ENCODE measurements at regions not wholly inside any gene's neighbourhood (a gene's known extent, or its start where the extent isn't known, plus 50 kb on each side); places are given as distances from the start of the nearest gene placed in this dataset.

DNA sequence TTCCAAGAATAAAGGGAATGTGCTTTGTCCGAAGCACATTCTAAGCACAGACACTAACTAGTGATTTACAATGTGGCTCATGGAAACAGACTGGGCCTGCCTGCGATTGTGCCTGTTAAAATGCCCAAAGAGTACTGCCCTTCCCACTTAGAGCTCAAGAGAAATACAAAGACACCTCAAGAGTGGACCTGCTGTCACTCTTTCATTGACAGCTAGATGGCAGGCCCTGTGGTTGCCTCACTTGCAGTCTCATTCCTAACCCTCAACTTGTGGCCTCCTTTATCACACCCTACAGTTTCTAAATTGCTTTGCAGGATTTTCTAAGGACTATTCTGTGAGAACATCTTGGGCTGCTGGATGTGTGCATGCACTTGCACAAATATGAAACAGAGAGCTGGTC, 331.0 kb upstream of the EMCN start:
- Histone ChIP-seq H3K4me1 (ENCODE audit: control insufficient read depth, insufficient read depth, low read length) (peaks cover 11% of the 10 kb centered on the region), H3K27me3 (ENCODE audit: control insufficient read depth, insufficient read depth, low read length) (no peaks in the 10 kb centered on the region), H3K9ac (ENCODE audit: low read length) (no peak overlapping the region), H3K36me3 (ENCODE audit: control insufficient read depth, insufficient read depth, low read length) (no peaks in the 10 kb centered on the region), H3K27ac (ENCODE audit: low read depth, low read length) (no peak overlapping the region), H3K4me3 (ENCODE audit: low read depth, low read length) (no peak overlapping the region), H3K9me3 (ENCODE audit: control insufficient read depth, insufficient read depth, low read depth, low read length) (no peaks in the 10 kb centered on the region)

DNA sequence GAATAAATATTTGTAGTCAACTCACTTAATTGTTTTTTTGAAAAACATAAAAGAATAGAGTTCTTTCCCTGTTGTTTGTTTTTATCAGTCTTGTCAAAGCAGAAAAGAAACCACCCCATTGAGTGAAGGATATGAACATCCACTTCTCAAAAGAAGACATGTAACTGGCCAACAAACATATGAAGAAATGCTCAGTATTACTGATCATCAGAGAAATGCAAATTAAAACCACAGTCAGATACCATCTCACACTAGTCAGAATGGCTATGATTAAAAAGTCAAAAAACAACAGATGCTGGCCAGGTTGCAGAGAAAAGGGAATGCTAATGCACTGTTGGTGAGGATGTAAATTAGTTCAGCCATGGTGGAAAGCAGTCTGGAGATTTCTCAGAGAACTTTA, 326.1 kb upstream of the EMCN start:
- Histone ChIP-seq H3K36me3 (ENCODE audit: control insufficient read depth, insufficient read depth, low read length) (no peaks in the 10 kb centered on the region), H3K27me3 (ENCODE audit: control insufficient read depth, insufficient read depth, low read length) (no peaks in the 10 kb centered on the region), H3K27ac (ENCODE audit: low read depth, low read length) (no peak overlapping the region), H3K4me3 (ENCODE audit: low read depth, low read length) (no peak overlapping the region), H3K9ac (ENCODE audit: low read length) (no peak overlapping the region), H3K4me1 (ENCODE audit: control insufficient read depth, insufficient read depth, low read length) (peaks cover 6% of the 10 kb centered on the region), H3K9me3 (ENCODE audit: control insufficient read depth, insufficient read depth, low read depth, low read length) (no peaks in the 10 kb centered on the region)

DNA sequence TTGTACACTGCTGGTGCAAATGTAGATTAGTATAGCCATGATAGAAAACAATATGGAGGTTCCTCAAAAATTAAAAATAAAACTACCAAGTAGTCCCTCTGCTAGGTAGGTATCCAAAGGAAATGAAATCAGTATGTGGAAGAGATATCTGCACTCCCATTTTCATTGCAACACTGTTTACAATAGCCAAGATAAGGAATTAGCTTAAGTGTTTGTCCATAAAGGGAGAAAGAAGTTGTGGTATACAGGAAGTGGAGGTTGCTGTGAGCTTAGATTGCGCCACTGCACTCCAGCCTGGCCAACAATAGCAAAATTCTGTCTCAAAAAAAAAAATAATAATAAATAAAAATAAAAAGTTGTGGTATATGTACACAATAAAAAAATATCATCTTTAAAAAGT, 325.0 kb upstream of the EMCN start:
- H3K9me3 ChIP-seq (ENCODE audit: control insufficient read depth, insufficient read depth, low read depth, low read length), result no peaks in the 10 kb centered on the region
- no peak overlapping the region for H3K27ac ChIP-seq (ENCODE audit: low read depth, low read length)
- no peaks in the 10 kb centered on the region for H3K36me3 ChIP-seq (ENCODE audit: control insufficient read depth, insufficient read depth, low read length)
- H3K27me3 ChIP-seq (ENCODE audit: control insufficient read depth, insufficient read depth, low read length), result no peaks in the 10 kb centered on the region
- H3K4me3 ChIP-seq (ENCODE audit: low read depth, low read length), result no peak overlapping the region
- peaks cover 11% of the 10 kb centered on the region; the same call in 1 of the 2 replicates for H3K4me1 ChIP-seq (ENCODE audit: control insufficient read depth, insufficient read depth, low read length)
- no peak overlapping the region for H3K9ac ChIP-seq (ENCODE audit: low read length)

- Histone ChIP-seq H3K9me3 (ENCODE audit: control insufficient read depth, insufficient read depth, low read depth, low read length) (no peaks in the 10 kb centered on the region), H3K27ac (ENCODE audit: low read depth, low read length) (no peak overlapping the region), H3K9ac (ENCODE audit: low read length) (no peak overlapping the region), H3K27me3 (ENCODE audit: control insufficient read depth, insufficient read depth, low read length) (no peaks in the 10 kb centered on the region), H3K4me3 (ENCODE audit: low read depth, low read length) (no peak overlapping the region), H3K36me3 (ENCODE audit: control insufficient read depth, insufficient read depth, low read length) (no peaks in the 10 kb centered on the region), H3K4me1 (ENCODE audit: control insufficient read depth, insufficient read depth, low read length) (peaks cover 11% of the 10 kb centered on the region; the same call in 1 of the 2 replicates)
These were observed 324.1 kb upstream of the EMCN start for GRCh38 chr4:100841911-100842310.

GRCh38 chr4:100839712-100840111, 321.9 kb upstream of the EMCN start:
- no peak overlapping the region for H3K27ac ChIP-seq (ENCODE audit: low read depth, low read length)
- H3K36me3 ChIP-seq (ENCODE audit: control insufficient read depth, insufficient read depth, low read length), result no peaks in the 10 kb centered on the region

GRCh38 chr4:100838286-100838685, 320.5 kb upstream of the EMCN start:
- Histone ChIP-seq H3K4me3 (ENCODE audit: low read depth, low read length) (no peak overlapping the region), H3K27me3 (ENCODE audit: control insufficient read depth, insufficient read depth, low read length) (no peaks in the 10 kb centered on the region), H3K9me3 (ENCODE audit: control insufficient read depth, insufficient read depth, low read depth, low read length) (no peaks in the 10 kb centered on the region), H3K36me3 (ENCODE audit: control insufficient read depth, insufficient read depth, low read length) (no peaks in the 10 kb centered on the region), H3K9ac (ENCODE audit: low read length) (no peak overlapping the region), H3K4me1 (ENCODE audit: control insufficient read depth, insufficient read depth, low read length) (peaks cover 5% of the 10 kb centered on the region; the same call in 1 of the 2 replicates), H3K27ac (ENCODE audit: low read depth, low read length) (no peak overlapping the region)

More at GRCh38 chr4:100839712-100840111, 321.9 kb upstream of the EMCN start:
- Histone ChIP-seq H3K27me3 (ENCODE audit: control insufficient read depth, insufficient read depth, low read length) (no peaks in the 10 kb centered on the region), H3K4me3 (ENCODE audit: low read depth, low read length) (no peak overlapping the region), H3K9ac (ENCODE audit: low read length) (no peak overlapping the region), H3K4me1 (ENCODE audit: control insufficient read depth, insufficient read depth, low read length) (peaks cover 11% of the 10 kb centered on the region; the same call in 1 of the 2 replicates), H3K9me3 (ENCODE audit: control insufficient read depth, insufficient read depth, low read depth, low read length) (no peaks in the 10 kb centered on the region)

DNA sequence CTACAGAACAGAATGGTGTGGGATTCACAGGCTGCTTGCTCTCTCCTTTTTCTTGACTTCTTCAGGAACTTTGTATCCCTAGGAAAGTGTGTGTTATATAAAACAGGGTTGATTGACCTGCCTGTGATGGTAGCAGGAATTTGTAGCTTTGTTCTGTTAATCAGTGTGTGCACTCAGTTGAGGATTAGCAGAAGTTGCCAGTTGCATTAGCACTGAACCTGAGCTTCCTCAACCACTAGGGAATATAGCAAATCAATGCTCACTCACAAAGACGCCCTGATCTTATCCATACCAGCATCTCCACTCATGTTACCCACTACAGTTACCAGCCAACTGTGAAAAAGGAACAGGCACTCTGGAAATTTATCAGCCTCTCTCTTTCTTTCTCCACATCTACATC, 319.1 kb upstream of the EMCN start:
- Histone ChIP-seq H3K27ac (ENCODE audit: low read depth, low read length) (no peak overlapping the region), H3K9ac (ENCODE audit: low read length) (no peak overlapping the region), H3K4me3 (ENCODE audit: low read depth, low read length) (no peak overlapping the region), H3K9me3 (ENCODE audit: control insufficient read depth, insufficient read depth, low read depth, low read length) (no peaks in the 10 kb centered on the region), H3K4me1 (ENCODE audit: control insufficient read depth, insufficient read depth, low read length) (peaks cover 5% of the 10 kb centered on the region; the same call in 1 of the 2 replicates), H3K36me3 (ENCODE audit: control insufficient read depth, insufficient read depth, low read length) (no peaks in the 10 kb centered on the region), H3K27me3 (ENCODE audit: control insufficient read depth, insufficient read depth, low read length) (no peaks in the 10 kb centered on the region)

- no peaks in the 10 kb centered on the region for H3K9me3 ChIP-seq (ENCODE audit: control insufficient read depth, insufficient read depth, low read depth, low read length)
- no peaks in the 10 kb centered on the region for H3K36me3 ChIP-seq (ENCODE audit: control insufficient read depth, insufficient read depth, low read length)
- no peaks in the 10 kb centered on the region for H3K27me3 ChIP-seq (ENCODE audit: control insufficient read depth, insufficient read depth, low read length)
- H3K4me1 ChIP-seq (ENCODE audit: control insufficient read depth, insufficient read depth, low read length), result peaks cover 5% of the 10 kb centered on the region; the same call in 1 of the 2 replicates
- H3K9ac ChIP-seq (ENCODE audit: low read length), result no peak overlapping the region
- no peak overlapping the region for H3K27ac ChIP-seq (ENCODE audit: low read depth, low read length)
- H3K4me3 ChIP-seq (ENCODE audit: low read depth, low read length), result no peak overlapping the region
These were observed 316.8 kb upstream of the EMCN start for GRCh38 chr4:100834616-100835015.

DNA sequence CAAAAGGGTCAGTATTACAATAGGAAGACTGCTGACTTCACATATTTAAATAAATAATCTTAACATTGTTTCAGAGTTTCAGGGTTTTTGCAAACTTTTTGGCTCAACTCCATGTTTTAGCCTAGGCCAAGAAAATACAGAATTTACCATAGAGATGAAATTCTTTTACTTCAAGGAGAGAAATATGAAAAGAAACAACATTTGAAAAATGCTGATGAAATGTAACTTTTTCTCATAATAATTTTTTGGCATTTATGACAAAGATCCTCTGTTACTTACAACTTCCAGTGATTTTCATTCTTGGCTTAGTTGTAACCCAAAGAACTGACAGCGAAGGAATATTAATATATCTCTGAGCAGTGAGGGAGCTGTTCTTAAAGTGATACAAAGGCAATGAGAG, 316.1 kb upstream of the EMCN start:
- H3K36me3 ChIP-seq (ENCODE audit: control insufficient read depth, insufficient read depth, low read length), result no peaks in the 10 kb centered on the region
- H3K27me3 ChIP-seq (ENCODE audit: control insufficient read depth, insufficient read depth, low read length), result no peaks in the 10 kb centered on the region
- H3K4me1 ChIP-seq (ENCODE audit: control insufficient read depth, insufficient read depth, low read length), result peaks cover 5% of the 10 kb centered on the region; the same call in 1 of the 2 replicates
- peaks cover 4% of the 10 kb centered on the region; the same call in 1 of the 2 replicates for H3K9me3 ChIP-seq (ENCODE audit: control insufficient read depth, insufficient read depth, low read depth, low read length)
- no peak overlapping the region for H3K4me3 ChIP-seq (ENCODE audit: low read depth, low read length)
- H3K27ac ChIP-seq (ENCODE audit: low read depth, low read length), result no peak overlapping the region
- H3K9ac ChIP-seq (ENCODE audit: low read length), result no peak overlapping the region

DNA sequence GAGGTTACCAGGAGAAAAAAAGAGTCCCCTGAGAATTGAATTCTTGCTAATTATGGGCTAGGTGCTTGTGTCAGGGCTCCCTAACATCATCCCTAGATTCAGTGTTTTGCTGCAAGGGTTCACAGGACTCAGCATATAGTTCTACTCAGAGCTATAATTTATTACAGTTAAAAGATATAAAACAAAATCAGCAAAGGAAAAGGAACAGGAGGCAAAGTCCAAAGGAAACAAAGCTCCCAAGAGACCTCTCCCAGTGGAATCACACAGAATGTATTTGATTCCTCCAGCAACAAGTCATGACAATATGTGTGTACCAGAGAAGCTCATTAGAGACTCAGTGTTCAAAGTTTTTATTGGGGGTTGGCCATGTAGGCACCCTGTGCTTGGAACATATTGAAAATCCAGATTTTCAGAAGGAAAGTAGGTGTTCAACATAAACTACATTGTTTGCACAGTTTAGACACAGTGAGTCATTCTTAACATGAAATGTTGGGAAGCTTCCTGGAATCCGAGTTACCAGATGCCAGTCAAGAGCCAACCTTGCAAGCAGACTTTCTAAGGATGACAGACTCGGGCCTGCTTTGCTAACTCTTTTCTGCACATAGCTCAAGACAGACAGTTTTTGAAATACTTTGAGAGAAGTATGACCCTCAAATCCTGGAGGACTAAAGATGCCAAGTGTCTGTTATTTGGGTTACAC, 311.3 kb upstream of the EMCN start:
- Histone ChIP-seq H3K36me3 (ENCODE audit: control insufficient read depth, insufficient read depth, low read length) (no peaks in the 10 kb centered on the region), H3K27me3 (ENCODE audit: control insufficient read depth, insufficient read depth, low read length) (no peaks in the 10 kb centered on the region), H3K4me1 (ENCODE audit: control insufficient read depth, insufficient read depth, low read length) (peaks cover under 1% of the 10 kb centered on the region; the same call in 1 of the 2 replicates), H3K9ac (ENCODE audit: low read length) (no peak overlapping the region), H3K9me3 (ENCODE audit: control insufficient read depth, insufficient read depth, low read depth, low read length) (peaks cover 4% of the 10 kb centered on the region; the same call in 1 of the 2 replicates), H3K27ac (ENCODE audit: low read depth, low read length) (no peak overlapping the region), H3K4me3 (ENCODE audit: low read depth, low read length) (no peak overlapping the region)

GRCh38 chr4:100828364-100828763, 310.5 kb upstream of the EMCN start:
- H3K4me3 ChIP-seq (ENCODE audit: low read depth, low read length), result no peak overlapping the region
- H3K27me3 ChIP-seq (ENCODE audit: control insufficient read depth, insufficient read depth, low read length), result no peaks in the 10 kb centered on the region
- H3K27ac ChIP-seq (ENCODE audit: low read depth, low read length), result no peak overlapping the region
- no peaks in the 10 kb centered on the region for H3K36me3 ChIP-seq (ENCODE audit: control insufficient read depth, insufficient read depth, low read length)
- no peak overlapping the region for H3K9ac ChIP-seq (ENCODE audit: low read length)
- H3K9me3 ChIP-seq (ENCODE audit: control insufficient read depth, insufficient read depth, low read depth, low read length), result peaks cover 4% of the 10 kb centered on the region; the same call in 1 of the 2 replicates
- H3K4me1 ChIP-seq (ENCODE audit: control insufficient read depth, insufficient read depth, low read length), result peaks cover 8% of the 10 kb centered on the region; the same call in 1 of the 2 replicates
